Left lung (tissue), 4 donors: ENCODE measurements at regions not wholly inside any gene's neighbourhood (a gene's known extent, or its start where the extent isn't known, plus 50 kb on each side); places are given as distances from the start of the nearest gene placed in this dataset.

Source experiments
- ATAC-seq: fragments of 200-7000 bp; cut with Tn5 transposase; one replicate; pipeline ENCODE4 v1.9.1; 2020; ENCODE audit warnings: moderate library complexity
- DNase-seq, 4 donors: peaks; one replicate each; pipeline ENCODE4 v3.0.0-alpha.2; 2013 to 2020
- H3K27ac ChIP-seq, 2 donors: fragments of 200-600 bp; sonication (generic) in 1 of 2; one replicate each; pipeline versions ENCODE4 v1.5.0 to v1.8.0; 2020 to 2021
- H3K27me3 ChIP-seq, 2 donors: fragments of 200-600 bp; sonication (generic) in 1 of 2; one replicate each; pipeline versions ENCODE4 v1.5.0 to v1.8.0; 2020 to 2021
- H3K36me3 ChIP-seq, 2 donors: fragments of 200-600 bp; sonication (generic) in 1 of 2; one replicate each; pipeline versions ENCODE4 v1.5.0 to v1.8.0; 2020 to 2021
- H3K4me1 ChIP-seq, 2 donors: fragments of 200-600 bp; one replicate each; pipeline ENCODE4 v1.8.0; 2021
- H3K4me3 ChIP-seq, 2 donors: fragments of 200-600 bp; sonication (generic) in 1 of 2; one replicate each; pipeline versions ENCODE4 v1.5.0 to v1.8.0; 2020 to 2021; ENCODE audit warnings: mild to moderate bottlenecking in 1 of 2
- H3K9me3 ChIP-seq, 2 donors: fragments of 200-600 bp; sonication (generic) in 1 of 2; one replicate each; pipeline versions ENCODE4 v1.5.0 to v1.8.0; 2020 to 2021
- intact Hi-C, 2 donors: fragments of 100-400 bp; cut with DNase I; formaldehyde crosslinking; loops; one replicate each; pipeline versions ENCODE4 v1.11.2 to v1.14.2; 2022
- TF ChIP-seq, protein P1 (sequence below), 2 donors: fragments of 200-600 bp; sonication (generic) in 1 of 2; IDR thresholded peaks; one replicate each; pipeline versions ENCODE4 v1.5.0 to v1.8.0; 2021; ENCODE audit warnings: antibody characterized with exemption in 2 of 2
- donor health status: DM: no; HTN: yes; CAD: no.
- donor health status: DM: no; HTN: no; CAD: no.

DNA sequence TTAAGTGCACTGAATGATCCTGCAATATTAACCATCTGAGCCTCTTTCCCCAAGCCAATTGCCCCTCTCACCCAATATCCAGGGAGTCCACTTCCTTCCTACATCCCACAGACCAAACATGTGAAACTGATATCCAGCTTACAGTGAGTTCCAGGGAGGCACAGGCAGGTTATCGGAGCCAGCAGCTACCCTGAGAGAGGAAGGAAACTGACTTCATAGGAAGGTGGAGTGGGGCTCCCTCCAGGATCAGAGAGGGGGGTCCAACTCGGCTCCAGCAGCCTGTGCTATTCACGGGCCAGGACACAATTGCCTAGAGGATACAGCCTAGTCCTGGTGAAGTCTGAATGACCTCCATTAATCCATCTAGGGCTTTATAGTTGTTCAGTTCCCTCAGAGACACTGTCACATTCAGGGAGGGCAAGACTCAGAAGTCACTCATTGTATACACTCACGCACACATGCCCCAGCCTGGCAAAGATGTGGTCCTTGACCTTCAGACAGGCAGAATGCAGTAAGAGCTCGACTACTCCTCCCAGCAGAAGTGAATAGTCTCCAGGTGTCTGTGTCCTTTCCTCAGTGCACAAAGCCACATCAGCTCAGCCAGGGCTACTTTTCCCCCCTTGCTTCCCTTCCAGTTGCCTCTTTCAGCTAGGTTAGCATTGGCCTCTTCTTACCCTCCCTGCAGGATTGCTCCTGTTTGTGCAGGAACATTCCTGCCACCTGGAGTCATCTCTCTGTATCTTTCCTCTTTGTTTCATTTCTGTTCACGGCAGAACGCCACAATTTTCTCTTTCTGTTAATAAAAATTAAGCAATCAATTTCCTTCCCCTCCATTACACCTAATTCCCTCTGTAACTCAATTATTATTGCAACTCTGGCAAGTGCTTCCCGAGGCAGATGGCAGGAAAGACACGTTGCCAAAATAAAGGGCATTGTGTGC lies 501.7 kb downstream of the ARHGEF28 start:
- H3K9me3 ChIP-seq, result no peaks in the 10 kb centered on the region
- H3K27me3 ChIP-seq, result no peaks in the 10 kb centered on the region
- ATAC-seq (peak; percentile 92), DNase-seq (peak in 1 of 4 donors; percentile 36)
- H3K36me3 ChIP-seq, result no peaks in the 10 kb centered on the region
- no peak overlapping the region for H3K27ac ChIP-seq
- peaks cover 0 to 16% of the 10 kb centered on the region in 2 donors for H3K4me1 ChIP-seq
- H3K4me3 ChIP-seq, result no peak overlapping the region
- intact Hi-C loops, result no loop called here
- TF ChIP-seq, protein P1, sequence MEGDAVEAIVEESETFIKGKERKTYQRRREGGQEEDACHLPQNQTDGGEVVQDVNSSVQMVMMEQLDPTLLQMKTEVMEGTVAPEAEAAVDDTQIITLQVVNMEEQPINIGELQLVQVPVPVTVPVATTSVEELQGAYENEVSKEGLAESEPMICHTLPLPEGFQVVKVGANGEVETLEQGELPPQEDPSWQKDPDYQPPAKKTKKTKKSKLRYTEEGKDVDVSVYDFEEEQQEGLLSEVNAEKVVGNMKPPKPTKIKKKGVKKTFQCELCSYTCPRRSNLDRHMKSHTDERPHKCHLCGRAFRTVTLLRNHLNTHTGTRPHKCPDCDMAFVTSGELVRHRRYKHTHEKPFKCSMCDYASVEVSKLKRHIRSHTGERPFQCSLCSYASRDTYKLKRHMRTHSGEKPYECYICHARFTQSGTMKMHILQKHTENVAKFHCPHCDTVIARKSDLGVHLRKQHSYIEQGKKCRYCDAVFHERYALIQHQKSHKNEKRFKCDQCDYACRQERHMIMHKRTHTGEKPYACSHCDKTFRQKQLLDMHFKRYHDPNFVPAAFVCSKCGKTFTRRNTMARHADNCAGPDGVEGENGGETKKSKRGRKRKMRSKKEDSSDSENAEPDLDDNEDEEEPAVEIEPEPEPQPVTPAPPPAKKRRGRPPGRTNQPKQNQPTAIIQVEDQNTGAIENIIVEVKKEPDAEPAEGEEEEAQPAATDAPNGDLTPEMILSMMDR (IDR thresholded peaks at IDR 0.05), result peak in 1 of 2 donors; percentile 28

DNA sequence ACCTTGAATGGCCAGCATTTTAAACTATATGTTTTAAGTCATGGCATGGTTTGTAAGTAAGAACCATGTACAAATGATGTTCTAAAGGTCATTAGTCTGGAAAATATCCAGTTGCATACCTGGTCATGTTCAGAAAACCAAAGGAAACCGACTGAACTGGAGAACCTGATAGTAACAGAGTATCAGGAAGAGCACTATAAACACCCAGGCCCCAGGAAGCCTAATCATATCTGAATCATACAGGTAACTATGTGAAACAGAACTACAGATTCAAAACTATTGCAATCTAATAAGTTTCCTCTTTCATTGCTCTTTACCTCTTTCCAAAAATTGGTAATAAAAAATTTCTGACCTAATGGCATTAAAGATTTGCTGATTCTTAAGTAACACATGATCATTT lies 500.3 kb downstream of the ARHGEF28 start:
- intact Hi-C loops, result no loop called here
- no peak for DNase-seq
- Histone ChIP-seq H3K4me3 (no peak overlapping the region), H3K27me3 (no peaks in the 10 kb centered on the region), H3K4me1 (peaks cover 0 to 16% of the 10 kb centered on the region in 2 donors), H3K27ac (no peak overlapping the region), H3K9me3 (no peaks in the 10 kb centered on the region), H3K36me3 (no peaks in the 10 kb centered on the region)
- no peak for ATAC-seq
- TF ChIP-seq, protein P1 (IDR thresholded peaks at IDR 0.05), result no peak

GRCh38 chr5:74124826-74125225 lies 498.8 kb downstream of the ARHGEF28 start:
- TF ChIP-seq, protein P1 (IDR thresholded peaks at IDR 0.05), result no peak

GRCh38 chr5:74123929-74124328 lies 497.9 kb downstream of the ARHGEF28 start:
- Histone ChIP-seq H3K27ac (no peak overlapping the region), H3K4me3 (no peak overlapping the region), H3K27me3 (no peaks in the 10 kb centered on the region), H3K36me3 (no peaks in the 10 kb centered on the region), H3K9me3 (no peaks in the 10 kb centered on the region), H3K4me1 (peaks cover 0 to 16% of the 10 kb centered on the region in 2 donors)
- TF ChIP-seq, protein P1 (IDR thresholded peaks at IDR 0.05), result no peak
- intact Hi-C loops, result no loop called here
- no peak for DNase-seq
- no peak for ATAC-seq

More at GRCh38 chr5:74124826-74125225, 498.8 kb downstream of the ARHGEF28 start:
- no peak for ATAC-seq
- Histone ChIP-seq H3K27me3 (no peaks in the 10 kb centered on the region), H3K27ac (no peak overlapping the region), H3K9me3 (no peaks in the 10 kb centered on the region), H3K4me1 (peaks cover 0 to 16% of the 10 kb centered on the region in 2 donors), H3K4me3 (no peak overlapping the region), H3K36me3 (no peaks in the 10 kb centered on the region)
- intact Hi-C loops, result no loop called here
- no peak for DNase-seq

- Histone ChIP-seq H3K9me3 (no peaks in the 10 kb centered on the region), H3K4me1 (peaks cover 0 to 13% of the 10 kb centered on the region in 2 donors), H3K27me3 (no peaks in the 10 kb centered on the region), H3K4me3 (no peak overlapping the region), H3K36me3 (no peaks in the 10 kb centered on the region), H3K27ac (no peak overlapping the region)
- intact Hi-C loops, result no loop called here
- ATAC-seq (no peak), DNase-seq (no peak)
- TF ChIP-seq, protein P1 (IDR thresholded peaks at IDR 0.05), result no peak
Observed at GRCh38 chr5:74122979-74123590, 497.1 kb downstream of the ARHGEF28 start.
